SK-N-SH treated with all-trans-retinoic acid at 6 μM for 48 hours (cell line): ENCODE measurements at regions not wholly inside any gene's neighbourhood (a gene's known extent, or its start where the extent isn't known, plus 50 kb on each side); places are given as distances from the start of the nearest gene placed in this dataset.

Experiments
- ISL1 ChIP-seq: fragments of 250-450 bp; sonication (Bioruptor Pico); IDR thresholded peaks from 2 replicates; pipeline ENCODE4 v2.1.2; 2022; ENCODE audit warnings: mild to moderate bottlenecking, moderate library complexity
- PPARA ChIP-seq: fragments of 250-450 bp; sonication (Bioruptor Pico); IDR thresholded peaks from 2 replicates; pipeline ENCODE4 v1.5.0; 2020; ENCODE audit warnings: mild to moderate bottlenecking, borderline replicate concordance

- TF ChIP-seq PPARA (CRISPR knock-in tag) (no peak), ISL1 (CRISPR knock-in tag) (no peak)
These were observed 188.1 kb upstream of the SLC35B3 start for GRCh38 chr6:8623441-8623840.
